ENCODE measurements at regions not wholly inside any gene's neighbourhood (a gene's known extent, or its start where the extent isn't known, plus 50 kb on each side); places are given as distances from the start of the nearest gene placed in this dataset.

GRCh38 chr2:215527736-215528135 lies 91.9 kb upstream of the FN1 start:
- DNase-seq (ENCODE audit: low read depth in 1 of 2, low spot score in 2 of 2), result no peak
- Histone ChIP-seq H3K23me2 (ENCODE audit: low read depth, low read length) (no peaks in the 10 kb centered on the region; the same call in 1 of the 2 replicates), H4K8ac (ENCODE audit: extremely low read depth, insufficient read depth, low read length) (no peak overlapping the region), H3K79me1 (ENCODE audit: low read depth, low read length) (no peaks in the 10 kb centered on the region), H2BK15ac (ENCODE audit: low read length) (no peak overlapping the region), H3K9me3 (ENCODE audit: insufficient read depth in 2 of 2, low read depth in 1 of 2, low read length in 1 of 2) (no peaks in the 10 kb centered on the region), H2BK120ac (replicated peaks; ENCODE audit: low read depth, low read length) (no peak overlapping the region), H3K4ac (replicated peaks; ENCODE audit: insufficient read length, low read depth, low read length) (no peak overlapping the region), H3K27ac (ENCODE audit: low read depth, low read length) (no peak overlapping the region), H3K4me1 (replicated peaks in 1 of 4; ENCODE audit: control insufficient read depth in 3 of 4, insufficient read depth in 4 of 4, low read length in 3 of 4) (no peaks in the 10 kb centered on the region), H2BK5ac (ENCODE audit: low read depth, low read length) (no peak overlapping the region), H3K4me2 (ENCODE audit: insufficient read depth in 1 of 2, low read depth in 2 of 2, low read length in 2 of 2) (no peak overlapping the region), H2AFZ (ENCODE audit: low read length) (no peak overlapping the region), H3K18ac (ENCODE audit: extremely low read depth, low read length) (no peak overlapping the region), H3K36me3 (ENCODE audit: control insufficient read depth in 2 of 4, insufficient read depth in 4 of 4, low read length in 3 of 4) (no peaks in the 10 kb centered on the region), H3K27me3 (replicated peaks in 1 of 4; ENCODE audit: control insufficient read depth in 3 of 4, extremely low read depth in 1 of 4, insufficient read depth in 3 of 4, low read length in 3 of 4) (peaks cover 0 to 1% (median 0%) of the 10 kb centered on the region in 4 experiments; a peak in 1 of 7 replicates), H2BK20ac (ENCODE audit: low read length) (no peak overlapping the region), H4K91ac (replicated peaks; ENCODE audit: insufficient read length, low read length) (no peak overlapping the region), H4K20me1 (replicated peaks in 1 of 2; ENCODE audit: control insufficient read depth in 1 of 2, insufficient read depth in 2 of 2, low read length in 2 of 2) (no peaks in the 10 kb centered on the region), H3K14ac (ENCODE audit: insufficient read length) (no peak overlapping the region), H2AK5ac (ENCODE audit: low read depth, low read length) (no peak overlapping the region), H3K4me3 (ENCODE audit: extremely low read depth in 1 of 4, insufficient read depth in 2 of 4, low read depth in 3 of 4, low read length in 4 of 4) (no peak overlapping the region), H4K5ac (ENCODE audit: insufficient read length, low read depth, low read length) (no peak overlapping the region), H3K9ac (replicated peaks in 1 of 4; ENCODE audit: extremely low read depth in 1 of 4, low read depth in 3 of 4, low read length in 3 of 4) (no peak overlapping the region), H3K23ac (ENCODE audit: insufficient read length) (no peak overlapping the region), H3K56ac (replicated peaks; ENCODE audit: insufficient read length, low read depth, low read length) (no peak overlapping the region), H3K79me2 (ENCODE audit: control insufficient read depth in 1 of 2, insufficient read depth in 2 of 2, low read length in 2 of 2) (no peaks in the 10 kb centered on the region), H2BK12ac (ENCODE audit: low read depth, low read length) (no peak overlapping the region)
- FAIRE-seq, result no peak
- 94% methylated on average over 1 of the region's 1 CpG; no CpG with 5 or more reads in 1 of the 2 experiments for WGBS, 2 experiments (ENCODE audit: extremely low coverage in 1 of 2, insufficient coverage in 1 of 2, insufficient read length in 1 of 2, insufficient replicate concordance in 2 of 2, low coverage in 1 of 2, low lambda C conversion rate in 2 of 2, missing lambda C conversion rate in 1 of 2)
- ChIA-PET CTCF (ENCODE audit: partially characterized antibody) (interaction anchor here (0.6 to 1.0 kb wide), 3 partner anchors 267 to 1502 kb away, joined by 3 read pairs; no protein-coding TSS in a partner anchor), POLR2A (ENCODE audit: partially characterized antibody) (no interaction called here)
- TF ChIP-seq SRF (IDR thresholded peaks at IDR 0.05; ENCODE audit: low read depth, low read length) (no peak), ASH2L (IDR thresholded peaks at IDR 0.05; ENCODE audit: low read length) (no peak), FOSL1 (IDR thresholded peaks at IDR 0.05; ENCODE audit: insufficient read depth, low read depth, low read length) (no peak), NRF1 (IDR thresholded peaks at IDR 0.05; ENCODE audit: low read depth, low read length) (no peak)

Data from H1 (cell line).